Breast epithelium (tissue), 4 donors: ENCODE measurements at regions not wholly inside any gene's neighbourhood (a gene's known extent, or its start where the extent isn't known, plus 50 kb on each side); places are given as distances from the start of the nearest gene placed in this dataset.

Source experiments
- DNase-seq, 2 donors: peaks; one replicate each; pipeline ENCODE4 v3.0.0-alpha.2; 2019; ENCODE audit warnings: low spot score in 2 of 2
- H3K27ac ChIP-seq, 2 donors: fragments of 200-600 bp; sonication (generic) in 1 of 2; one replicate each; pipeline ENCODE4 v1.5.1; 2016 to 2019; ENCODE audit warnings: mild to moderate bottlenecking in 1 of 2
- H3K27me3 ChIP-seq, 2 donors: fragments of 200-600 bp; sonication (generic) in 1 of 2; one replicate each; pipeline versions ENCODE4 v1.5.1 to v1.6.0; 2017 to 2019; ENCODE audit warnings: control low read depth in 1 of 2, mild to moderate bottlenecking in 1 of 2
- H3K36me3 ChIP-seq: fragments of 200-600 bp; one replicate; pipeline ENCODE4 v1.5.1; 2019
- H3K4me1 ChIP-seq, 2 donors: fragments of 200-600 bp; sonication (generic); one replicate each; pipeline ENCODE4 v1.5.1; 2016 to 2019; ENCODE audit warnings: control low read depth in 1 of 2
- H3K4me3 ChIP-seq, 3 donors: fragments of 200-600 bp; sonication (generic); 1 replicate in 2 of 3; 2 replicates in 1 of 3; pipeline ENCODE4 v1.5.1; 2016 to 2019; ENCODE audit warnings: mild to moderate bottlenecking in 3 of 3, moderate library complexity in 2 of 3
- H3K9me3 ChIP-seq, 2 donors: fragments of 200-600 bp; sonication (generic) in 1 of 2; one replicate each; pipeline ENCODE4 v1.5.1; 2016 to 2019; ENCODE audit warnings: control low read depth in 1 of 2
- CTCF ChIP-seq, 3 donors: fragments of 450-650 bp; IDR thresholded peaks; one replicate each; pipeline ENCODE4 v1.5.1; 2016 to 2017; ENCODE audit warnings: antibody characterized with exemption in 3 of 3, mild to moderate bottlenecking in 3 of 3, moderate library complexity in 3 of 3
- POLR2A ChIP-seq: fragments of 450-650 bp; IDR thresholded peaks from one replicate; pipeline ENCODE4 v1.6.1; 2016; ENCODE audit warnings: antibody characterized with exemption, mild to moderate bottlenecking, moderate library complexity
- POLR2AphosphoS5 ChIP-seq, 3 donors: sonication (generic); formaldehyde crosslinking; IDR thresholded peaks; one replicate each; pipeline ENCODE4 v1.6.1; 2017; ENCODE audit warnings: antibody characterized with exemption in 3 of 3
- intact Hi-C: fragments of 100-400 bp; cut with DNase I; formaldehyde crosslinking; loops from one replicate; pipeline ENCODE4 v1.15.1; 2023; ENCODE audit warnings: low total_unique reads

GRCh38 chr1:195948123-195948895 lies 659.9 kb downstream of the KCNT2 start:
- no peaks in the 10 kb centered on the region for H3K27me3 ChIP-seq
- TF ChIP-seq POLR2AphosphoS5 (IDR thresholded peaks at IDR 0.05), result no peak
- no peak for TF ChIP-seq POLR2A
- TF ChIP-seq CTCF (IDR thresholded peaks at IDR 0.05), result no peak
- no peaks in the 10 kb centered on the region for H3K36me3 ChIP-seq
- peaks cover 0 to 3% of the 10 kb centered on the region in 2 donors for H3K9me3 ChIP-seq
- no peak overlapping the region for H3K27ac ChIP-seq
- H3K4me1 ChIP-seq, result no peaks in the 10 kb centered on the region
- DNase-seq, result no peak
- intact Hi-C loops, result no loop called here
- no peak overlapping the region for H3K4me3 ChIP-seq

DNA sequence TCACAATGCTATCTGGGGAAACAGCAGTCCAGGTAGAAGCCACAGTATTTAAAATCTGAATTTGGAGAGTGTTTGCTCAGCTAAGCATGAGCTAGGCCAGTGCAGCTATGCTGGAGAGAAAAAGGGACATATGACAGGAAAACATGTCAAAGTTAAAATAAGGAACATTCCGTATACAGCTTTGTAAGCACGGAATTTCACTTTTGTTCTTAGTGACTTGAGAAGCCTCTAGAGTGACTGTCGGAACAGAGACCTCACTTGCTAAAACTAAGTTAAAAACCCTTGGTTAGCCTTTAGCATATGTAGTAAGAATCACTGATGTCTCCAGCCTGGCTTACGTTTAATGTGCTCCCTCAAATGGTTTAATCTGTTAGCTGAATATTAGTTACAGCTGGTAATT lies 661.7 kb downstream of the KCNT2 start:
- Histone ChIP-seq H3K4me3 (no peak overlapping the region), H3K27ac (no peak overlapping the region), H3K9me3 (peaks cover 0 to 3% of the 10 kb centered on the region in 2 donors), H3K27me3 (no peaks in the 10 kb centered on the region), H3K36me3 (no peaks in the 10 kb centered on the region), H3K4me1 (no peaks in the 10 kb centered on the region)
- TF ChIP-seq POLR2A (no peak), CTCF (IDR thresholded peaks at IDR 0.05) (no peak), POLR2AphosphoS5 (IDR thresholded peaks at IDR 0.05) (no peak)
- DNase-seq, result no peak
- intact Hi-C loops, result no loop called here

GRCh38 chr1:195941795-195942194 lies 666.4 kb downstream of the KCNT2 start:
- H3K4me3 ChIP-seq, result no peak overlapping the region
- no peaks in the 10 kb centered on the region for H3K27me3 ChIP-seq
- no peak overlapping the region for H3K27ac ChIP-seq
- TF ChIP-seq CTCF (IDR thresholded peaks at IDR 0.05), result no peak
- TF ChIP-seq POLR2A, result no peak
- TF ChIP-seq POLR2AphosphoS5 (IDR thresholded peaks at IDR 0.05), result no peak
- DNase-seq, result no peak
- H3K9me3 ChIP-seq, result no peaks in the 10 kb centered on the region
- no peaks in the 10 kb centered on the region for H3K36me3 ChIP-seq
- intact Hi-C loops, result no loop called here
- no peaks in the 10 kb centered on the region for H3K4me1 ChIP-seq

DNA sequence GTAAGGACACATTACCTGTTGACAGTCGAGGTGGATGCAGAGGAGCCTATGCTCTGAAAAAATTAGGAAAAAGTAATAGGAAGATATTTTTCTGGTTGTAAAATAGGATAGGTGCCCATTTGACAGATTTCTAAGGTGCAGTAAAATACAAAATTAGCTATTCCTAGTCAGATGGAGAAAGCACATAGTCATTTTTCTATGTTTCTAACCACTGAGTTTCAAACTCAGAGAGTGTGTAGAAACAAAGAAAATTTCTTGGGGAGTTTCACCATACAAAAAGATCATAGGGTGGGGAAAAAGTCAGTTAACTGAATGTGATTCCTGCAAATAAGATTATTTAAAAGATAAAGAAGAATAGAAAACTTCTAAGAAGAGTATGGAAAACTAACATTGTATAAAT lies 666.9 kb downstream of the KCNT2 start:
- TF ChIP-seq POLR2A, result no peak
- no peak for TF ChIP-seq CTCF (IDR thresholded peaks at IDR 0.05)
- TF ChIP-seq POLR2AphosphoS5 (IDR thresholded peaks at IDR 0.05), result no peak
- Histone ChIP-seq H3K36me3 (no peaks in the 10 kb centered on the region), H3K4me3 (no peak overlapping the region), H3K27ac (no peak overlapping the region), H3K4me1 (no peaks in the 10 kb centered on the region), H3K9me3 (no peaks in the 10 kb centered on the region), H3K27me3 (no peaks in the 10 kb centered on the region)
- intact Hi-C loops, result no loop called here
- DNase-seq, result no peak

GRCh38 chr1:195939844-195940243 lies 668.4 kb downstream of the KCNT2 start:
- intact Hi-C loops, result no loop called here

More at GRCh38 chr1:195939844-195940243, 668.4 kb downstream of the KCNT2 start:
- Histone ChIP-seq H3K36me3 (no peaks in the 10 kb centered on the region), H3K27ac (no peak overlapping the region), H3K4me3 (no peak overlapping the region), H3K4me1 (no peaks in the 10 kb centered on the region), H3K27me3 (no peaks in the 10 kb centered on the region), H3K9me3 (no peaks in the 10 kb centered on the region)
- no peak for TF ChIP-seq POLR2AphosphoS5 (IDR thresholded peaks at IDR 0.05)
- no peak for TF ChIP-seq CTCF (IDR thresholded peaks at IDR 0.05)
- no peak for TF ChIP-seq POLR2A
- DNase-seq, result no peak
